SK-N-MC (cell line): ENCODE measurements at regions not wholly inside any gene's neighbourhood (a gene's known extent, or its start where the extent isn't known, plus 50 kb on each side); places are given as distances from the start of the nearest gene placed in this dataset.
"Not testable (repeated sequence)": the region's sequence is repeated elsewhere in the genome, so short reads cannot be mapped to it uniquely, and the experiment has no call there.

Source experiments
- EZH2 ChIP-seq: fragments of 200-600 bp; sonication (generic); IDR thresholded peaks from one replicate; pipeline ENCODE4 v1.6.1; 2017; ENCODE audit warnings: antibody characterized with exemption
- FOXP2 ChIP-seq: optimal IDR thresholded peaks from 2 replicates; pipeline ENCODE3; 2011; ENCODE audit warnings: mild to moderate bottlenecking, moderate library complexity; ENCODE audit not compliant: insufficient read depth; ENCODE audit errors: extremely low read length, control extremely low read depth
- POLR2AphosphoS5 ChIP-seq: IDR thresholded peaks from 2 replicates; pipeline ENCODE4 v1.6.1; 2012; ENCODE audit warnings: mild to moderate bottlenecking, low read depth, low read length, borderline replicate concordance

GRCh38 chr2:87526258-87526657 is 221.6 kb upstream of the PLGLB2 start:
- not testable (repeated sequence) for TF ChIP-seq EZH2, POLR2AphosphoS5, FOXP2
